HepG2 (cell line): ENCODE measurements at regions not wholly inside any gene's neighbourhood (a gene's known extent, or its start where the extent isn't known, plus 50 kb on each side); places are given as distances from the start of the nearest gene placed in this dataset.

Experiments
- ATAC-seq: fragments of 200-7000 bp; cut with Tn5 transposase; 3 replicates; pipeline ENCODE4 v1.9.1; 2020; ENCODE audit warnings: mild to moderate bottlenecking, moderate library complexity
- BruUV-seq: library from RNA; stranded (reverse); fragments of 400-500 nt; replicated peaks from 2 replicates; lab custom pipeline; 2021; lab: Mats Ljungman, UMichigan
- CTCF ChIA-PET: fragments of 300-600 bp; formaldehyde crosslinking; extraction: SDS; loops from one replicate; lab custom pipeline; 2021; ENCODE audit warnings: low total read pairs, inconsistent platforms, low intra/inter-chr PET ratio; lab: Yijun Ruan, JAX
- POLR2A ChIA-PET: fragments of 350-600 bp; sonication (Branson Sonifier 250); formaldehyde crosslinking; loops from one replicate; lab custom pipeline; 2020; ENCODE audit warnings: antibody characterized with exemption, inconsistent platforms; lab: Yijun Ruan, JAX
- DNase-seq: peaks from one replicate; pipeline ENCODE4 v3.0.0-alpha.2; 2015; ENCODE audit warnings: low spot score
- FAIRE-seq: peaks from 3 replicates; lab custom pipeline; 2011; peaks lifted over from hg19 to GRCh38; lab: Jason Lieb, UNC
- H2AFZ ChIP-seq: one replicate; pipeline ENCODE4 v1.6.1; 2011; ENCODE audit warnings: low read length, inconsistent platforms
- H3K27ac ChIP-seq: fragments of 300-600 bp; 3 replicates; pipeline ENCODE4 v1.8.0; 2011; ENCODE audit warnings: mixed run types, mild to moderate bottlenecking, mixed read lengths, low read length, inconsistent platforms; ENCODE audit not compliant: insufficient read depth; ENCODE audit errors: extremely low read length
- H3K27me3 ChIP-seq, 2 experiments: fragments of 200-600 bp in 1 of 2; 2 replicates in 1 of 2; 3 replicates in 1 of 2; pipeline versions ENCODE4 v1.6.0 to v1.8.0; 2011; ENCODE audit warnings: low read length in 2 of 2, mild to moderate bottlenecking in 2 of 2, moderate library complexity in 2 of 2, inconsistent platforms in 1 of 2; ENCODE audit not compliant: insufficient read depth in 2 of 2, control insufficient read depth in 1 of 2
- H3K36me3 ChIP-seq, 2 experiments: fragments of 200-600 bp in 1 of 2; replicated peaks in 1 of 2; 2 replicates in 1 of 2; 3 replicates in 1 of 2; pipeline versions ENCODE4 v1.5.1 to v1.8.0; 2011; ENCODE audit warnings: low read length in 2 of 2, inconsistent platforms in 1 of 2; ENCODE audit not compliant: insufficient read depth in 2 of 2, control insufficient read depth in 1 of 2
- H3K4me1 ChIP-seq: 2 replicates; pipeline ENCODE4 v1.5.1; 2012; ENCODE audit warnings: low read length, inconsistent platforms; ENCODE audit not compliant: insufficient read depth
- H3K4me2 ChIP-seq: 2 replicates; pipeline ENCODE4 v1.6.0; 2011; ENCODE audit warnings: low read depth, low read length, inconsistent platforms
- H3K4me3 ChIP-seq, 3 experiments: fragments of 200-600 bp in 1 of 3; sonication (generic), shearing (Covaris generic) in 1 of 3; replicated peaks in 1 of 3; 2 replicates each; pipeline ENCODE4 v1.5.1; 2011 to 2016; ENCODE audit warnings: low read length in 3 of 3, inconsistent platforms in 2 of 3, low read depth in 2 of 3, mild to moderate bottlenecking in 2 of 3, control low read depth in 1 of 3, mixed read lengths in 1 of 3; ENCODE audit not compliant: insufficient read depth in 1 of 3
- H3K79me2 ChIP-seq: one replicate; pipeline ENCODE4 v1.6.1; 2011; ENCODE audit warnings: low read length, inconsistent platforms; ENCODE audit not compliant: insufficient read depth
- H3K9ac ChIP-seq: 2 replicates; pipeline ENCODE4 v1.6.0; 2011; ENCODE audit warnings: mild to moderate bottlenecking, low read depth, low read length, inconsistent platforms; ENCODE audit not compliant: insufficient read depth
- H3K9me3 ChIP-seq: 2 replicates; pipeline ENCODE4 v1.5.1; 2012; ENCODE audit warnings: mild to moderate bottlenecking, low read length
- H4K20me1 ChIP-seq: 2 replicates; pipeline ENCODE4 v1.6.0; 2011; ENCODE audit warnings: inconsistent platforms, mild to moderate bottlenecking, low read length, moderate library complexity; ENCODE audit not compliant: insufficient read depth
- CHD4 ChIP-seq: fragments of 200-600 bp; sonication (generic); IDR thresholded peaks from 2 replicates; pipeline ENCODE4 v1.7.0; 2017; ENCODE audit warnings: mild to moderate bottlenecking, low read length, borderline replicate concordance
- EED ChIP-seq: sonication (generic); formaldehyde crosslinking; IDR thresholded peaks from 2 replicates; pipeline ENCODE4 v1.5.0; 2020; ENCODE audit warnings: mild to moderate bottlenecking, missing genetic modification reagents
- FOXA1 ChIP-seq, 2 experiments: fragments of 450-650 bp in 1 of 2; sonication (generic) in 1 of 2; formaldehyde crosslinking in 1 of 2; IDR thresholded peaks; 2 replicates each; pipeline versions ENCODE4 v1.4.0 to v1.6.1; 2016 to 2020; ENCODE audit warnings: missing genetic modification reagents in 1 of 2
- PITX1 ChIP-seq: sonication (generic); formaldehyde crosslinking; IDR thresholded peaks from 2 replicates; pipeline ENCODE4 v1.5.1; 2020; ENCODE audit warnings: mild to moderate bottlenecking, missing genetic modification reagents
- PLRG1 ChIP-seq: fragments of 450-650 bp; conservative IDR thresholded peaks from 2 replicates; pipeline ENCODE4 v1.6.1; 2016
- RAD51 ChIP-seq: fragments of 450-650 bp; IDR thresholded peaks from 2 replicates; pipeline ENCODE4 v1.6.1; 2016; ENCODE audit warnings: borderline replicate concordance
- SRSF4 ChIP-seq: fragments of 200-400 bp; formaldehyde crosslinking; IDR thresholded peaks from one replicate; pipeline ENCODE4 v1.6.1; 2018; ENCODE audit warnings: mild to moderate bottlenecking, low read depth, low read length, moderate library complexity; ENCODE audit not compliant: poor library complexity, severe bottlenecking
- ZBTB38 ChIP-seq: sonication (generic); formaldehyde crosslinking; IDR thresholded peaks from 2 replicates; pipeline ENCODE4 v1.5.1; 2020; ENCODE audit warnings: mild to moderate bottlenecking, missing genetic modification reagents
- ZFP90 ChIP-seq: sonication (generic); formaldehyde crosslinking; IDR thresholded peaks from 2 replicates; pipeline ENCODE4 v1.8.0; 2022; ENCODE audit warnings: missing genetic modification reagents, mild to moderate bottlenecking, inconsistent platforms, borderline replicate concordance
- ZNF17 ChIP-seq: sonication (generic); formaldehyde crosslinking; IDR thresholded peaks from 2 replicates; pipeline ENCODE4 v1.5.0; 2020; ENCODE audit warnings: mild to moderate bottlenecking, missing genetic modification reagents
- ZNF251 ChIP-seq: sonication (generic); formaldehyde crosslinking; IDR thresholded peaks from 2 replicates; pipeline ENCODE4 v1.9.0; 2021; ENCODE audit warnings: mild to moderate bottlenecking, missing genetic modification reagents
- ZNF337 ChIP-seq: sonication (generic); formaldehyde crosslinking; IDR thresholded peaks from 2 replicates; pipeline ENCODE4 v1.5.1; 2020; ENCODE audit warnings: missing genetic modification reagents, low read depth, mild to moderate bottlenecking, borderline replicate concordance
- ZNF33A ChIP-seq: sonication (generic); formaldehyde crosslinking; IDR thresholded peaks from 2 replicates; pipeline ENCODE4 v1.5.1; 2020; ENCODE audit warnings: missing genetic modification reagents, mild to moderate bottlenecking, moderate library complexity, borderline replicate concordance
- ZNF441 ChIP-seq: sonication (generic); formaldehyde crosslinking; IDR thresholded peaks from 2 replicates; pipeline ENCODE4 v1.7.0; 2021; ENCODE audit warnings: missing genetic modification reagents, borderline replicate concordance
- ZNF543 ChIP-seq: sonication (generic); formaldehyde crosslinking; IDR thresholded peaks from 2 replicates; pipeline ENCODE4 v1.4.0; 2020; ENCODE audit warnings: mild to moderate bottlenecking, missing genetic modification reagents
- ZNF570 ChIP-seq: sonication (generic); formaldehyde crosslinking; IDR thresholded peaks from 2 replicates; pipeline ENCODE4 v1.4.0; 2020; ENCODE audit warnings: mild to moderate bottlenecking, missing genetic modification reagents, borderline replicate concordance
- ZNF703 ChIP-seq: sonication (generic); formaldehyde crosslinking; IDR thresholded peaks from 2 replicates; pipeline ENCODE4 v1.5.1; 2020; ENCODE audit warnings: missing genetic modification reagents, mild to moderate bottlenecking, moderate library complexity, borderline replicate concordance
- ZNF777 ChIP-seq: sonication (generic); formaldehyde crosslinking; IDR thresholded peaks from 2 replicates; pipeline ENCODE4 v1.4.0; 2020; ENCODE audit warnings: missing genetic modification reagents
- ZNF816 ChIP-seq: sonication (generic); formaldehyde crosslinking; IDR thresholded peaks from 2 replicates; pipeline ENCODE4 v1.8.0; 2022; ENCODE audit warnings: missing genetic modification reagents, mild to moderate bottlenecking, borderline replicate concordance
- ZNF83 ChIP-seq: sonication (generic); formaldehyde crosslinking; IDR thresholded peaks from 2 replicates; pipeline ENCODE4 v1.4.0; 2020; ENCODE audit warnings: missing genetic modification reagents, mild to moderate bottlenecking, borderline replicate concordance
- WGBS: methylation state at CpG from one replicate; pipeline ENCODE4 v1.1.6; 2017; ENCODE audit warnings: low lambda C conversion rate; 5-methylcytosine and 5-hydroxymethylcytosine counted together
- in situ Hi-C: cut with HindIII; loops from 2 replicates; pipeline ENCODE4 v1.10.0; 2017; ENCODE audit warnings: low pct_unique_long_range_greater_than_20kb; ENCODE audit not compliant: extremely low pct_ligation_motif_present
- intact Hi-C: fragments of 100-400 bp; cut with micrococcal nuclease; formaldehyde crosslinking; loops from one replicate; pipeline ENCODE4 v1.10.0; 2022; ENCODE audit not compliant: unreplicated experiment
- TF ChIP-seq, protein P1 (sequence below): sonication (generic); formaldehyde crosslinking; IDR thresholded peaks from 2 replicates; pipeline ENCODE4 v1.5.0; 2020; ENCODE audit warnings: mild to moderate bottlenecking, missing genetic modification reagents, moderate library complexity
- TF ChIP-seq, protein P2 (sequence below): sonication (generic); formaldehyde crosslinking; IDR thresholded peaks from 2 replicates; pipeline ENCODE4 v1.4.0; 2020; ENCODE audit warnings: missing genetic modification reagents; ENCODE audit errors: not compliant biosample characterization
- TF ChIP-seq, protein P3 (sequence below): sonication (generic); formaldehyde crosslinking; IDR thresholded peaks from 2 replicates; pipeline ENCODE4 v1.8.0; 2023; ENCODE audit warnings: mild to moderate bottlenecking, missing genetic modification reagents

DNA sequence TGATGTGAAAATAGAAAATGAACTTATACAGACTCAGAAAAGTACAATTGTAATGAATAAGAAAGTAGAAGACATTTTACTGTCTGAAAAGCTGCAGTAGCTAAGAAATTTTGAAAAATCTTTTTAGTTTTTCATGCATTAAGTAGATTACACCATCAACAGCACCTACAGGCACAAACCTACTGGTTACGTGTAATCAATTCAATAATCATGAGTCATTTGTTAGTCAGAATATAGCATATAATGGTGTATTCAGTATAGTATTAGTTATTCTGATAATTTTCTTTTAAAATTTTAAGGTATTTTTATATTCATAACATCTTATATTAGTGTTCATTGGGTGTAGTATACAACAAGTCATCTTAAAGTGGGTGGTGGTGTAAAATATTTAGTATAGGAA, 550.5 kb upstream of the GBE1 start (continued):
- TF ChIP-seq ZNF543 (CRISPR knock-in tag) (no peak), CHD4 (no peak), ZNF816 (no peak), PITX1 (CRISPR knock-in tag) (no peak), SRSF4 (no peak), ZNF777 (CRISPR knock-in tag) (no peak), EED (no peak), ZBTB38 (CRISPR knock-in tag) (no peak), ZNF703 (CRISPR knock-in tag) (no peak)
- TF ChIP-seq, protein P1, sequence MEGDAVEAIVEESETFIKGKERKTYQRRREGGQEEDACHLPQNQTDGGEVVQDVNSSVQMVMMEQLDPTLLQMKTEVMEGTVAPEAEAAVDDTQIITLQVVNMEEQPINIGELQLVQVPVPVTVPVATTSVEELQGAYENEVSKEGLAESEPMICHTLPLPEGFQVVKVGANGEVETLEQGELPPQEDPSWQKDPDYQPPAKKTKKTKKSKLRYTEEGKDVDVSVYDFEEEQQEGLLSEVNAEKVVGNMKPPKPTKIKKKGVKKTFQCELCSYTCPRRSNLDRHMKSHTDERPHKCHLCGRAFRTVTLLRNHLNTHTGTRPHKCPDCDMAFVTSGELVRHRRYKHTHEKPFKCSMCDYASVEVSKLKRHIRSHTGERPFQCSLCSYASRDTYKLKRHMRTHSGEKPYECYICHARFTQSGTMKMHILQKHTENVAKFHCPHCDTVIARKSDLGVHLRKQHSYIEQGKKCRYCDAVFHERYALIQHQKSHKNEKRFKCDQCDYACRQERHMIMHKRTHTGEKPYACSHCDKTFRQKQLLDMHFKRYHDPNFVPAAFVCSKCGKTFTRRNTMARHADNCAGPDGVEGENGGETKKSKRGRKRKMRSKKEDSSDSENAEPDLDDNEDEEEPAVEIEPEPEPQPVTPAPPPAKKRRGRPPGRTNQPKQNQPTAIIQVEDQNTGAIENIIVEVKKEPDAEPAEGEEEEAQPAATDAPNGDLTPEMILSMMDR (CRISPR knock-in tag): no peak
- TF ChIP-seq, protein P2, sequence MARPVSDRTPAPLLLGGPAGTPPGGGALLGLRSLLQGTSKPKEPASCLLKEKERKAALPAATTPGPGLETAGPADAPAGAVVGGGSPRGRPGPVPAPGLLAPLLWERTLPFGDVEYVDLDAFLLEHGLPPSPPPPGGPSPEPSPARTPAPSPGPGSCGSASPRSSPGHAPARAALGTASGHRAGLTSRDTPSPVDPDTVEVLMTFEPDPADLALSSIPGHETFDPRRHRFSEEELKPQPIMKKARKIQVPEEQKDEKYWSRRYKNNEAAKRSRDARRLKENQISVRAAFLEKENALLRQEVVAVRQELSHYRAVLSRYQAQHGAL (CRISPR knock-in tag): no peak

DNA sequence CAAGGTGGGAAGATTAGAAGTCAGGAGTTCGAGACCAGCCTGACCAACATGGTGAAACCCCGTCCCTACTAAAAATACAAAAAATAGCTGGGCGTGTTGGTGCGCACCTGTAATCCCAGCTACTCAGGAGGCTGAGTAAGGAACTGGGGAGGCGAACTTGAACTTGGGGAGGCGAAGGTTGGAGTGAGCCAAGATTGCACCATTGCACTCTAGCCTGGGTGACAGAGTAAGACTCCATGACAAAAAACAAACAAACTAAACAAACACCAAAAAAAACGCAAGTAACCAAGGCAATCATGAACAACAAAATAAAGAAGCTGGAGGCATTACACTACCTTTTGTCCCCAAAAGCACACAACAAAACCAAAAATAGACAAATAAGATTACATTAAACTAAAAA, 547.3 kb upstream of the GBE1 start:
- intact Hi-C loops: no loop called here
- H3K9ac ChIP-seq: no peak overlapping the region
- no peak overlapping the region for H3K4me3 ChIP-seq
- no peak overlapping the region for H3K27ac ChIP-seq
- no peaks in the 10 kb centered on the region for H3K4me1 ChIP-seq
- WGBS: 63% methylated on average over 7 of the region's 7 CpGs
- ChIA-PET CTCF (no interaction called here), POLR2A (no interaction called here)
- H3K27me3 ChIP-seq: no peaks in the 10 kb centered on the region
- no peaks in the 10 kb centered on the region for H3K36me3 ChIP-seq
- in situ Hi-C loops: no loop called here
- no TSS peak for BruUV-seq
- no peaks in the 10 kb centered on the region for H4K20me1 ChIP-seq
- H3K79me2 ChIP-seq: no peaks in the 10 kb centered on the region
- H2AFZ ChIP-seq: no peak overlapping the region
- DNase-seq (peak; percentile 12), ATAC-seq (no peak), FAIRE-seq (no peak)
- H3K9me3 ChIP-seq: no peaks in the 10 kb centered on the region
- no peak overlapping the region for H3K4me2 ChIP-seq
- TF ChIP-seq ZNF33A (CRISPR knock-in tag) (no peak), ZNF83 (CRISPR knock-in tag) (no peak), ZNF251 (CRISPR knock-in tag) (no peak), RAD51 (no peak), PLRG1 (no peak), ZNF17 (CRISPR knock-in tag) (no peak), ZNF337 (CRISPR knock-in tag) (no peak), ZNF570 (CRISPR knock-in tag) (no peak), ZFP90 (CRISPR knock-in tag) (no peak), ZNF441 (CRISPR knock-in tag) (no peak), FOXA1 (IDR thresholded peaks at IDR 0.05) (no peak), FOXA1 (CRISPR knock-in tag; IDR thresholded peaks at IDR 0.05) (no peak)
- TF ChIP-seq, protein P3, sequence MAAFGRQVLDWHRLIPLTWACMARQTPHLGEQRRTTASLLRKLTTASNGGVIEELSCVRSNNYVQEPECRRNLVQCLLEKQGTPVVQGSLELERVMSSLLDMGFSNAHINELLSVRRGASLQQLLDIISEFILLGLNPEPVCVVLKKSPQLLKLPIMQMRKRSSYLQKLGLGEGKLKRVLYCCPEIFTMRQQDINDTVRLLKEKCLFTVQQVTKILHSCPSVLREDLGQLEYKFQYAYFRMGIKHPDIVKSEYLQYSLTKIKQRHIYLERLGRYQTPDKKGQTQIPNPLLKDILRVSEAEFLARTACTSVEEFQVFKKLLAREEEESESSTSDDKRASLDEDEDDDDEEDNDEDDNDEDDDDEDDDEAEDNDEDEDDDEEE (CRISPR knock-in tag): no peak
